HEK293 (cell line): ENCODE measurements at regions not wholly inside any gene's neighbourhood (a gene's known extent, or its start where the extent isn't known, plus 50 kb on each side); places are given as distances from the start of the nearest gene placed in this dataset.

Source experiments
- CTCF ChIA-PET: fragments of 350-600 bp; formaldehyde crosslinking; extraction: SDS; loops from one replicate; lab custom pipeline; 2021; ENCODE audit warnings: antibody characterized with exemption; lab: Yijun Ruan, JAX
- POLR2A ChIA-PET: fragments of 300-600 bp; formaldehyde crosslinking; extraction: SDS; loops from one replicate; lab custom pipeline; 2020; ENCODE audit warnings: antibody characterized with exemption, inconsistent platforms; lab: Yijun Ruan, JAX
- H3K27ac ChIP-seq: fragments of 200-500 bp; sonication (Bioruptor generic); 2 replicates; pipeline ENCODE4 v1.5.1; 2014; ENCODE audit warnings: low read depth, low read length, control low read depth, inconsistent platforms; ENCODE audit errors: extremely low read depth
- H3K36me3 ChIP-seq, 2 experiments: fragments of 200-500 bp in 1 of 2; sonication (Bioruptor generic) in 1 of 2; 1 replicate in 1 of 2; 2 replicates in 1 of 2; pipeline ENCODE4 v1.5.1; 2014 to 2017; ENCODE audit warnings: inconsistent platforms in 2 of 2, low read length in 2 of 2; ENCODE audit not compliant: control insufficient read depth in 2 of 2, insufficient read depth in 1 of 2
- H3K4me1 ChIP-seq: fragments of 200-500 bp; sonication (Bioruptor generic); 2 replicates; pipeline ENCODE4 v1.5.1; 2014; ENCODE audit warnings: mild to moderate bottlenecking, low read length, inconsistent platforms; ENCODE audit not compliant: control insufficient read depth, insufficient read depth
- H3K4me3 ChIP-seq: 2 replicates; pipeline ENCODE4 v1.5.1; 2011; ENCODE audit warnings: low read depth, mild to moderate bottlenecking, control low read depth, low read length, moderate library complexity
- H3K9me3 ChIP-seq: fragments of 200-500 bp; sonication (Bioruptor generic); 2 replicates; pipeline ENCODE4 v1.5.1; 2014; ENCODE audit warnings: low read depth, low read length, inconsistent platforms; ENCODE audit not compliant: control insufficient read depth, insufficient read depth
- ELK4 ChIP-seq: IDR thresholded peaks from 2 replicates; pipeline ENCODE4 v1.6.1; 2011; ENCODE audit warnings: mild to moderate bottlenecking, low read depth, low read length, borderline replicate concordance
- FEZF1 ChIP-seq: fragments of 450-650 bp; formaldehyde crosslinking; IDR thresholded peaks from 2 replicates; pipeline ENCODE4 v1.5.1; 2016; ENCODE audit warnings: missing biosample characterization, missing genetic modification characterization
- HIC1 ChIP-seq: fragments of 450-650 bp; formaldehyde crosslinking; IDR thresholded peaks from 2 replicates; pipeline ENCODE4 v1.5.1; 2016; ENCODE audit warnings: missing biosample characterization, missing genetic modification characterization
- MZF1 ChIP-seq: fragments of 450-650 bp; formaldehyde crosslinking; IDR thresholded peaks from 2 replicates; pipeline ENCODE4 v1.5.1; 2017; ENCODE audit warnings: missing biosample characterization, missing genetic modification characterization, borderline replicate concordance
- REPIN1 ChIP-seq: fragments of 450-650 bp; formaldehyde crosslinking; IDR thresholded peaks from 2 replicates; pipeline ENCODE4 v1.5.1; 2017; ENCODE audit warnings: missing biosample characterization, missing genetic modification characterization, low read depth
- SP3 ChIP-seq: fragments of 450-650 bp; formaldehyde crosslinking; IDR thresholded peaks from 2 replicates; pipeline ENCODE4 v1.5.1; 2016; ENCODE audit warnings: missing biosample characterization, missing genetic modification characterization
- SP7 ChIP-seq: fragments of 450-650 bp; formaldehyde crosslinking; IDR thresholded peaks from 2 replicates; pipeline ENCODE4 v1.5.1; 2016; ENCODE audit warnings: missing biosample characterization, missing genetic modification characterization
- ZBTB48 ChIP-seq: fragments of 450-650 bp; formaldehyde crosslinking; IDR thresholded peaks from 2 replicates; pipeline ENCODE4 v1.5.1; 2016; ENCODE audit warnings: missing biosample characterization, missing genetic modification characterization
- ZNF175 ChIP-seq: fragments of 450-650 bp; formaldehyde crosslinking; IDR thresholded peaks from 2 replicates; pipeline ENCODE4 v1.5.1; 2016; ENCODE audit warnings: missing biosample characterization, missing genetic modification characterization
- ZNF19 ChIP-seq: fragments of 450-650 bp; formaldehyde crosslinking; IDR thresholded peaks from 2 replicates; pipeline ENCODE4; 2016; ENCODE audit warnings: missing biosample characterization, missing genetic modification characterization, low read depth
- ZNF223 ChIP-seq: fragments of 450-650 bp; formaldehyde crosslinking; IDR thresholded peaks from 2 replicates; pipeline ENCODE4 v1.5.1; 2016; ENCODE audit warnings: missing biosample characterization, missing genetic modification characterization
- ZNF266 ChIP-seq: fragments of 450-650 bp; formaldehyde crosslinking; IDR thresholded peaks from 2 replicates; pipeline ENCODE4 v1.5.1; 2016; ENCODE audit warnings: missing biosample characterization, missing genetic modification characterization, low read depth
- ZNF280C ChIP-seq: fragments of 450-650 bp; formaldehyde crosslinking; IDR thresholded peaks from 2 replicates; pipeline ENCODE4 v1.5.1; 2016; ENCODE audit warnings: missing biosample characterization, missing genetic modification characterization
- ZNF302 ChIP-seq: fragments of 450-650 bp; formaldehyde crosslinking; IDR thresholded peaks from 2 replicates; pipeline ENCODE4 v1.5.1; 2016; ENCODE audit warnings: missing biosample characterization, missing genetic modification characterization, low read depth
- ZNF324 ChIP-seq: fragments of 450-650 bp; formaldehyde crosslinking; IDR thresholded peaks from 2 replicates; pipeline ENCODE4 v1.5.1; 2016; ENCODE audit warnings: missing biosample characterization, missing genetic modification characterization
- ZNF394 ChIP-seq: fragments of 450-650 bp; formaldehyde crosslinking; IDR thresholded peaks from 2 replicates; pipeline ENCODE4 v1.5.1; 2016; ENCODE audit warnings: missing biosample characterization, missing genetic modification characterization, mild to moderate bottlenecking, moderate library complexity, borderline replicate concordance
- ZNF501 ChIP-seq: fragments of 450-650 bp; formaldehyde crosslinking; IDR thresholded peaks from 2 replicates; pipeline ENCODE4 v1.5.1; 2016; ENCODE audit warnings: missing biosample characterization, missing genetic modification characterization
- ZNF571 ChIP-seq: fragments of 450-650 bp; formaldehyde crosslinking; IDR thresholded peaks from 2 replicates; pipeline ENCODE4 v1.5.0; 2017; ENCODE audit warnings: missing biosample characterization, missing genetic modification characterization
- ZNF580 ChIP-seq: fragments of 450-650 bp; formaldehyde crosslinking; IDR thresholded peaks from 2 replicates; pipeline ENCODE4 v1.5.1; 2016; ENCODE audit warnings: missing biosample characterization, missing genetic modification characterization
- ZNF639 ChIP-seq: fragments of 450-650 bp; formaldehyde crosslinking; IDR thresholded peaks from 2 replicates; pipeline ENCODE4 v1.5.1; 2016; ENCODE audit warnings: missing biosample characterization, missing genetic modification characterization
- ZNF692 ChIP-seq: fragments of 450-650 bp; formaldehyde crosslinking; IDR thresholded peaks from 2 replicates; pipeline ENCODE4 v1.5.1; 2016; ENCODE audit warnings: missing biosample characterization, missing genetic modification characterization
- ZSCAN16 ChIP-seq: fragments of 450-650 bp; formaldehyde crosslinking; IDR thresholded peaks from 2 replicates; pipeline ENCODE4 v1.5.1; 2016; ENCODE audit warnings: missing biosample characterization, missing genetic modification characterization

GRCh38 chr10:20515654-20516053 lies 381.5 kb downstream of the NEBL start (continued):
- TF ChIP-seq ELK4 (no peak), ZNF571 (tag by site-specific recombination) (no peak)
- TF ChIP-seq, all 188 proteins: peak for 0

- CTCF ChIA-PET: no interaction called here
- POLR2A ChIA-PET: no interaction called here
Measured at GRCh38 chr10:20512631-20513030, 384.5 kb downstream of the NEBL start.

GRCh38 chr10:20508921-20509320 lies 388.2 kb downstream of the NEBL start:
- Histone ChIP-seq H3K36me3 (no peaks in the 10 kb centered on the region), H3K4me1 (no peaks in the 10 kb centered on the region), H3K27ac (no peak overlapping the region), H3K9me3 (no peaks in the 10 kb centered on the region), H3K4me3 (no peak overlapping the region)
- ChIA-PET POLR2A (no interaction called here), CTCF (no interaction called here)
- TF ChIP-seq ZNF302 (tag by site-specific recombination) (no peak), ZBTB48 (tag by site-specific recombination) (no peak), REPIN1 (tag by site-specific recombination) (no peak), SP3 (no peak), ZNF692 (tag by site-specific recombination) (no peak), ZNF394 (tag by site-specific recombination) (no peak), ZSCAN16 (tag by site-specific recombination) (no peak), ZNF580 (tag by site-specific recombination) (no peak), ZNF501 (tag by site-specific recombination) (no peak), ZNF324 (tag by site-specific recombination) (no peak), MZF1 (tag by site-specific recombination) (no peak), ZNF223 (no peak), ZNF280C (tag by site-specific recombination) (no peak)

More at GRCh38 chr10:20512631-20513030, 384.5 kb downstream of the NEBL start:
- no peaks in the 10 kb centered on the region for H3K9me3 ChIP-seq
- no peaks in the 10 kb centered on the region for H3K36me3 ChIP-seq
- no peaks in the 10 kb centered on the region for H3K4me1 ChIP-seq
- no peak for TF ChIP-seq ZNF639
- TF ChIP-seq SP7 (tag by site-specific recombination): no peak
- no peak for TF ChIP-seq FEZF1 (tag by site-specific recombination)
- TF ChIP-seq ZNF175: no peak
- TF ChIP-seq ZNF266 (tag by site-specific recombination): no peak
- no peak for TF ChIP-seq ZNF394 (tag by site-specific recombination)
- no peak for TF ChIP-seq HIC1 (tag by site-specific recombination)
- TF ChIP-seq ZNF19 (tag by site-specific recombination): no peak
- TF ChIP-seq, all 188 proteins: peak for 0
- H3K27ac ChIP-seq: no peak overlapping the region
- no peak overlapping the region for H3K4me3 ChIP-seq
